GM12878 (cell line): ENCODE measurements at regions not wholly inside any gene's neighbourhood (a gene's known extent, or its start where the extent isn't known, plus 50 kb on each side); places are given as distances from the start of the nearest gene placed in this dataset.

ENCODE experiments used
- ATAC-seq: fragments of 200-7000 bp; cut with Tn5 transposase; 3 replicates; pipeline ENCODE4 v1.9.1; 2020; ENCODE audit warnings: mild to moderate bottlenecking, moderate library complexity
- BruUV-seq: library from RNA; stranded (reverse); fragments of 400-500 nt; replicated peaks from 2 replicates; lab custom pipeline; 2021; lab: Mats Ljungman, UMichigan
- CTCF ChIA-PET: fragments of 300-600 bp; sonication (Branson Sonifier 250); formaldehyde crosslinking; extraction: SDS; loops from one replicate; lab custom pipeline; 2021; ENCODE audit warnings: inconsistent platforms; lab: Yijun Ruan, JAX
- POLR2A ChIA-PET: fragments of 350-600 bp; formaldehyde crosslinking; extraction: SDS; loops from one replicate; lab custom pipeline; 2021; ENCODE audit warnings: inconsistent platforms; lab: Charles Lee
- RAD21 ChIA-PET: fragments of 300-600 bp; sonication (Branson Sonifier 250); formaldehyde crosslinking; loops from one replicate; lab custom pipeline; 2023; ENCODE audit warnings: antibody characterized with exemption; ENCODE audit not compliant: unreplicated experiment; lab: Charles Lee
- SMC1A ChIA-PET: fragments of 300-600 bp; sonication (Branson Sonifier 250); formaldehyde crosslinking; loops from one replicate; lab custom pipeline; 2023; ENCODE audit not compliant: unreplicated experiment, uncharacterized antibody; lab: Charles Lee
- DNase-seq: peaks from one replicate; pipeline ENCODE4 v3.0.0-alpha.2; 2011; ENCODE audit warnings: low read depth, low spot score
- FAIRE-seq: peaks from 3 replicates; lab custom pipeline; 2011; peaks lifted over from hg19 to GRCh38; lab: Jason Lieb, UNC
- H2AFZ ChIP-seq: 2 replicates; pipeline ENCODE4 v1.6.0; 2011; ENCODE audit warnings: low read depth, low read length, control low read depth; ENCODE audit not compliant: control insufficient read depth
- H3K27ac ChIP-seq: 2 replicates; pipeline ENCODE4 v1.5.1; 2011; ENCODE audit warnings: control low read depth; ENCODE audit not compliant: control insufficient read depth, insufficient read depth
- H3K27me3 ChIP-seq, 2 experiments: replicated peaks in 1 of 2; 2 replicates each; pipeline versions ENCODE4 v1.6.0 to v1.6.1; 2011; ENCODE audit warnings: low read length in 1 of 2; ENCODE audit not compliant: control insufficient read depth in 2 of 2, insufficient read depth in 2 of 2
- H3K36me3 ChIP-seq, 2 experiments: 2 replicates each; pipeline ENCODE4 v1.5.1; 2011; ENCODE audit warnings: low read length in 1 of 2; ENCODE audit not compliant: control insufficient read depth in 2 of 2, insufficient read depth in 2 of 2
- H3K4me1 ChIP-seq: 2 replicates; pipeline ENCODE4 v1.6.1; 2011; ENCODE audit warnings: mild to moderate bottlenecking, low read length, moderate library complexity, mixed read lengths; ENCODE audit not compliant: control insufficient read depth, insufficient read depth
- H3K4me2 ChIP-seq: 2 replicates; pipeline ENCODE4 v1.6.0; 2011; ENCODE audit warnings: control low read depth; ENCODE audit not compliant: control insufficient read depth, insufficient read depth
- H3K4me3 ChIP-seq: fragments of 200-600 bp; sonication (generic); 2 replicates; pipeline ENCODE4 v1.5.1; 2016
- H3K79me2 ChIP-seq: 2 replicates; pipeline ENCODE4 v1.6.0; 2011; ENCODE audit warnings: low read length; ENCODE audit not compliant: control insufficient read depth, insufficient read depth
- H3K9ac ChIP-seq: 2 replicates; pipeline ENCODE4 v1.8.0; 2011; ENCODE audit warnings: low read length, control low read depth, mixed read lengths; ENCODE audit not compliant: control insufficient read depth, insufficient read depth
- H3K9me3 ChIP-seq: replicated peaks from 3 replicates; pipeline ENCODE4 v1.5.1; 2011; ENCODE audit warnings: mild to moderate bottlenecking, low read length; ENCODE audit not compliant: control insufficient read depth, insufficient read depth
- H4K20me1 ChIP-seq: 2 replicates; pipeline ENCODE4 v1.6.0; 2011; ENCODE audit not compliant: control insufficient read depth, insufficient read depth
- CHD1 ChIP-seq: IDR thresholded peaks from 2 replicates; pipeline ENCODE4 v1.6.1; 2012; ENCODE audit warnings: low read depth, low read length, improper control_type of control experiment
- HDAC6 ChIP-seq: fragments of 200-600 bp; sonication (generic); IDR thresholded peaks from one replicate; pipeline ENCODE4 v1.8.0; 2017; ENCODE audit warnings: antibody characterized with exemption; ENCODE audit not compliant: unreplicated experiment
- HDGF ChIP-seq: fragments of 450-650 bp; IDR thresholded peaks from 2 replicates; pipeline ENCODE4 v1.6.1; 2016; ENCODE audit warnings: antibody characterized with exemption
- MTA2 ChIP-seq: fragments of 450-650 bp; IDR thresholded peaks from 2 replicates; pipeline ENCODE4 v1.6.1; 2016; ENCODE audit warnings: low read depth, mild to moderate bottlenecking, moderate library complexity
- NFIC ChIP-seq: IDR thresholded peaks from 2 replicates; pipeline ENCODE4 v1.6.1; 2012; ENCODE audit warnings: low read depth, mild to moderate bottlenecking, inconsistent platforms, low read length, moderate library complexity
- NR2C1 ChIP-seq: fragments of 450-650 bp; IDR thresholded peaks from 2 replicates; pipeline ENCODE4 v1.6.1; 2017; ENCODE audit warnings: antibody characterized with exemption, mild to moderate bottlenecking, moderate library complexity
- RUNX3 ChIP-seq: IDR thresholded peaks from 2 replicates; pipeline ENCODE4 v1.6.1; 2012; ENCODE audit warnings: low read length, inconsistent platforms
- WGBS: methylation state at CpG from one replicate; pipeline ENCODE4 v1.1.6; 2016; ENCODE audit warnings: low lambda C conversion rate; ENCODE audit not compliant: insufficient replicate concordance, insufficient coverage; ENCODE audit errors: missing lambda C conversion rate; 5-methylcytosine and 5-hydroxymethylcytosine counted together
- in situ Hi-C: fragments of 300-500 bp; cut with MboI; formaldehyde crosslinking; loops from 9 replicates; pipeline ENCODE4 v1.14.3; 2018; ENCODE audit warnings: mixed read lengths
- intact Hi-C: fragments of 100-400 bp; cut with micrococcal nuclease; formaldehyde crosslinking; loops from one replicate; pipeline ENCODE4 v1.14.2; 2022; ENCODE audit not compliant: unreplicated experiment
- TF ChIP-seq, protein P1 (sequence below): IDR thresholded peaks from 2 replicates; pipeline ENCODE4 v1.6.1; 2012; ENCODE audit warnings: low read depth, low read length, improper control_type of control experiment

DNA sequence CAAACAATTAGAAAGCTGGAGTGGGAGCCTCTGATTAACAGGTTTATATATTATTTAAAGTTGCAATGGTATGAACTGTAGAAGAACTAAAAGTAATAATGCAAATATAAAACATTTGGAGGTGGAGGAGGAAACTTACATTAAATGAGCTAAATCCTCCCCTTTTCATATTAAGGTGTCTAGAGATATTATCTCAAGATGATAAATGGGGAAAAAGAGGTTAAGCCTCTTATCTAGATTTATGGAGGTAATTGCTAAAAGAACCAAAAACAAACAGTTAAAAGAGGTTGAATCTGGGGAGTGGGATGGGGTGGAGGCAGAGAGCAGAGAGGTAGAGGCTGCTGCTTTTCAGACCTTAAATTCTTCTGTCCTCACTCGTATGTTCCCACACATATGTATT lies 147.8 kb upstream of the SLC24A2 start (continued):
- TF ChIP-seq NR2C1, result no peak
- no peak for TF ChIP-seq NFIC
- no peak for TF ChIP-seq HDGF
- TF ChIP-seq CHD1, result no peak
- no peak for TF ChIP-seq MTA2
- TF ChIP-seq RUNX3, result no peak
- TF ChIP-seq, protein P1, sequence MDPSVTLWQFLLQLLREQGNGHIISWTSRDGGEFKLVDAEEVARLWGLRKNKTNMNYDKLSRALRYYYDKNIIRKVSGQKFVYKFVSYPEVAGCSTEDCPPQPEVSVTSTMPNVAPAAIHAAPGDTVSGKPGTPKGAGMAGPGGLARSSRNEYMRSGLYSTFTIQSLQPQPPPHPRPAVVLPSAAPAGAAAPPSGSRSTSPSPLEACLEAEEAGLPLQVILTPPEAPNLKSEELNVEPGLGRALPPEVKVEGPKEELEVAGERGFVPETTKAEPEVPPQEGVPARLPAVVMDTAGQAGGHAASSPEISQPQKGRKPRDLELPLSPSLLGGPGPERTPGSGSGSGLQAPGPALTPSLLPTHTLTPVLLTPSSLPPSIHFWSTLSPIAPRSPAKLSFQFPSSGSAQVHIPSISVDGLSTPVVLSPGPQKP, result no peak

DNA sequence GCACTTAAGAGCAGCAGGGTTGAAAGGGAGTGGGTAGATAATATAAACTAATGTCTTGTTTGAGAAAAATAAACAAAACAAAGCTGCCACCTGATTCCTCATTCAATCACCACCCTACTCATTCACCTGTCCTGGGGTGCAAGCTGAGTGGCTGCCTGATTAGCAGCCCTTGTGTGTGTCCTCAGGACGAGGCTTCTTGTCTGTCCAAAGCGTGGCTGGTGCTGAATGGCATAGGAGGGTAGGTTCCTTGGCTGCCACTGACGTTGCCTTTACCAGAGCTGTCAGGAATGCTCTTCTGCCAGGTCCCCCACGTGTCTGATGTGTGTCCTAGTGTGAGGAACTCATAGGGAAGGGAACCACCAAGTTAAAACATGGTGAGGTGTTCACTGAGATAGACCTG lies 146.6 kb upstream of the SLC24A2 start:
- Histone ChIP-seq H2AFZ (no peak overlapping the region), H3K4me1 (no peaks in the 10 kb centered on the region), H3K79me2 (no peaks in the 10 kb centered on the region), H3K27ac (no peak overlapping the region), H4K20me1 (no peaks in the 10 kb centered on the region), H3K36me3 (no peaks in the 10 kb centered on the region), H3K4me2 (no peak overlapping the region), H3K9me3 (no peaks in the 10 kb centered on the region), H3K9ac (no peak overlapping the region)
- 2% methylated on average over 4 of the region's 4 CpGs for WGBS
- no peak for DNase-seq
- ChIA-PET SMC1A (interaction anchor here (0.7 to 3.3 kb wide), 2 partner anchors 8 to 13 kb away, joined by 3 to 14 read pairs; no protein-coding TSS in a partner anchor), CTCF (interaction anchor here (1.1 to 1.8 kb wide), 2 partner anchors 9 to 19 kb away, joined by 3 to 4 read pairs; no protein-coding TSS in a partner anchor)
- BruUV-seq, result no TSS peak
- TF ChIP-seq HDAC6 (no peak), NFIC (no peak), HDGF (no peak)
- TF ChIP-seq, all 136 proteins: peak for 0
- H3K27me3 ChIP-seq, result no peaks in the 10 kb centered on the region
- ATAC-seq (no peak), FAIRE-seq (no peak)
- H3K4me3 ChIP-seq, result no peak overlapping the region
- intact Hi-C loops, result no loop called here
- ChIA-PET POLR2A (no interaction called here), RAD21 (no interaction called here)
- in situ Hi-C loops, result no loop called here
